Nucleus accumbens (tissue), 56 donors: ENCODE measurements at regions not wholly inside any gene's neighbourhood (a gene's known extent, or its start where the extent isn't known, plus 50 kb on each side); places are given as distances from the start of the nearest gene placed in this dataset.

Source experiments
- DNase-seq, 56 donors: peaks; one replicate each; lab custom pipeline; 2025; lab: John Stamatoyannopoulos, UW

DNA sequence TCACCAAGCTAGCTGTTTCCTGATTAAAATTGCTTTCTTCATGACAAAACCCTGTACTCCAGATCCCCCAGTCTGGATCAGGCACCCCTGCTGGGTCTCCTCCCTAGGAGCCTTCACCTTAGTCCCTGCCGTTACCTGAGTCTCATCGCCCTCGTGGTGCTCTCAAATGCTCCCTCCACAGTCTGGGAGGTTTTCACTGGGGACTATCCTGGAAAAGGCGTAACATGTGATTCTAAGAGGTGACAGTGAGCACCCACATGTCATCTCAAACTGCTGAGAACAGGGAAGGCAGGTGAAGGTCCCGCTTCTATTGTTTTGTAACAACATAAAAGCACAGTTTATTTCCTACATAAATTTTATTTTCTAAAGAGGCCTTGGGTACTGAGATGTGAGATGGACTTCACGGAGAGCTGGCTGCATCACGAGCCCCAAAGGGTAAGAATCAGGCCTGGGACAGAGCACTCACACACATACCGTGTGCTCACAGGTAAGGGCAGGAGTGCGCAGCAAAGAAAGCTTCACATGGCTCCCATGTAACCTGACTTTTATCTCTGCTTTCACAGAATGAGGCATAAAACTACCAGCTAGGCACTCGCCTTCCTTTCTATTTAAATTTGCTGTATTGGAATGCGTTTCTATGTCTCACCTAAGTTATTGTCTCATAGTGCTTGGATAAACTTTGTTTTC lies 531.5 kb downstream of the RNF144A start:
- no peak for DNase-seq

GRCh38 chr2:7449298-7449697 lies 532.1 kb downstream of the RNF144A start:
- DNase-seq: no peak

GRCh38 chr2:7450188-7450832 lies 533.1 kb downstream of the RNF144A start:
- DNase-seq: no peak

- no peak for DNase-seq
Measured at GRCh38 chr2:7450833-7451190, 533.6 kb downstream of the RNF144A start.

DNA sequence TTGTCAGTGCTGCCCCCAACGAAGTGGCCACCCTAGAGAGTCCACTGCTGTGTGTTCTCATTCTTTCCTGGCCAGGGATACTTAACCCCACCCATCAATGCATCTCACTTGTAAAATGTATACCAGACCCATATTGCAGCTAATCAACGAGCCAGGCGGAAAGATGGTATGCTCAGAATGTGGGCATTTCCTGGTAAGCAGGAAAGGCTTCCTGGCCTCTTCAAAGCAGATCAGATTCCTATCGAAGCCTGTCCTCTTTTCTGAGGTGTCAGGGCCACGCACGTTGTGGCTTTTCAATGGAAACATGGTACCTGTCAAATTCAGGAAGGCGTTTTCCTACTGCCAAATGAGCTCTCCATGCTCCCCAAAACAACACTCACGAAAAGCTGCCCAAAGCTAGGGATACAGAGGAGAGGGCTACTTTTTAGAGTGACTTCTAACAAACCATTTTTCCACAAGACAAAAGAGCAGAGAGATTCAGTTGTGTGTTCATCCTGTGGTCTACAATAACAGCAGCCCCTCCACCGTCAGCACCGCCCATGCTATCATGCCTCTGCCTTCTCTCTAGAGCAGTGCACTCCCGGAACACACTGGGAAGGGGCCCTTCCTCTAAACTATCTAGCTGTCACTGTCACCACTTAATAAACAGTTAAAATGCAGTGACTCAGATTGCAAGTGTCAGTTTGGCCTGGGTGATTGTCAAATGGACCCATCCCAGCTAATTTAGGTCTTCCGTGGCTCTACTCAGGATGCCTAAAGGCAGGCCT lies 535.1 kb downstream of the RNF144A start:
- no peak for DNase-seq

DNA sequence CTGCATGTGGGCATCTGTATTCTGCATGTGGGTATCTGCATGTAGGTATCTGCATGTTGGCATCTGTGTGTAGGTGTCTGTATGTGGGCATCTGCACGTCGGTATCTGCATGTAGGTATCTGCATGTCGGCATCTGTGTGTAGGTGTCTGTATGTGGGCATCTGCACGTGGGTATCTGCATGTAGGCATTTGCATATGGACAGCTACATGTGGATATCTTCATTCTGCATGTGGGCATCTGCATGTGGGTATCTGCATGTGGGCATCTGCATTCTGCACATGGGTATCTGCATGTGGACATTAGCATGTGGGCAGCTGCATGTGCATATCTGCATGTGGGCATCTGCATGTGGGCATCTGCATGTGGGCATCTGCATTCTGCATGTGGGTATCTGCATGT lies 537.4 kb downstream of the RNF144A start:
- DNase-seq: no peak

- DNase-seq: no peak
Measured at GRCh38 chr2:7456762-7457161, 539.5 kb downstream of the RNF144A start.

- no peak for DNase-seq
Measured at GRCh38 chr2:7458066-7458465, 540.9 kb downstream of the RNF144A start.

GRCh38 chr2:7467782-7468447 lies 550.7 kb downstream of the RNF144A start:
- DNase-seq: no peak

DNA sequence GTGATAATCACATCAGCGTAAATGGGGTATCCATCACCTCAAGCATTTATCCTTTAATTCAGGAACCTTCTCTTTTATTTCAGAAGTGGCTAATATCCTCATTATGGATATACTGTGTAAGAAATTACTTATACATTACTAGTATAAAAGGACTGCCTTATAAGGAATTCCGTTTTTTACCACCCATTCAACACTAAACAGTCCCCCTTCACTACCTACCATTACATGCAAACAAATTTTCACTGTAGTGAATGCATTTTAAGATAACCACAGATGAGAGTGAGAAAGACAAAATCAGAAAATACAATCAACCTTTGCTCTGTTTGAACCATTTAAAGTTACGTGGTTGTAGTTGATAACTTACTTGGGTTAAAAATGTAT lies 551.2 kb downstream of the RNF144A start:
- no peak for DNase-seq

DNA sequence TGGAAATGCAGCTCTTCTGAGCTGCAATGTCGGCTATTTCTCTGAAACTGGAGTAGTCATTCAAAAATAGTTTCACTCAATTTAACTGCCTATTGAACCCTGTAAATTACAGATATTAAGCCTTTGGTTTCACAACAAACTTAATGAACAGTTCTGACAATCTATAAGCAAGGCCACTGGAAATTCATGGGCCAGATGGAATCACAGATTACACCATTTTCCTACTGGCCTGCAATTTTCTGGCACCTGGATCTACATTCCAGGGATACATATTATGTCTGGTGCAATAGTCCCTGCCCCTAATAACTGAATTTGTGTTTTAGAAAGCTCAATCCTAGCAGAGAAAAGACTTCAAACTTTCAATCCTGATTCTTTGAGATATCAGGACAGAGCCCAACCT lies 551.7 kb downstream of the RNF144A start:
- no peak for DNase-seq

DNA sequence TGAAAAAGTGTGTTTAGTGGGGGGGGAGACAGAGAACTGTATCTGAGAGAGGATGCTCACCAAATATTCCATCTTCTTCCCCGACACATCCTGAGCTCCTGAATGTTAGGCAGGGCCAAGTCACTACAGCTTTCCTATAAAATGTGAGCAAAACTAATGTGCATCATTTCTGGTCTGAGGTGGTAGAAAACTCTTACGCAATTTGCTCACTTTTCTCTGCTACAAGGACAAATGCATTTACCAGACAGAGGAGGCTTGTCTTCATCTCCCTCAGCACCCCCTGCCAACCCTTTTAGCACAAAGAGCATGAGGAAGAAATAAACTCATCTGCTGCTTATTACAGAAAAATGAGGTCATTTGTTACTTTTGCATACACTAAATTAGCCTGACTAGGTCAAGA lies 554.0 kb downstream of the RNF144A start:
- no peak for DNase-seq

- no peak for DNase-seq
Measured at GRCh38 chr2:7472465-7472864, 555.3 kb downstream of the RNF144A start.

DNA sequence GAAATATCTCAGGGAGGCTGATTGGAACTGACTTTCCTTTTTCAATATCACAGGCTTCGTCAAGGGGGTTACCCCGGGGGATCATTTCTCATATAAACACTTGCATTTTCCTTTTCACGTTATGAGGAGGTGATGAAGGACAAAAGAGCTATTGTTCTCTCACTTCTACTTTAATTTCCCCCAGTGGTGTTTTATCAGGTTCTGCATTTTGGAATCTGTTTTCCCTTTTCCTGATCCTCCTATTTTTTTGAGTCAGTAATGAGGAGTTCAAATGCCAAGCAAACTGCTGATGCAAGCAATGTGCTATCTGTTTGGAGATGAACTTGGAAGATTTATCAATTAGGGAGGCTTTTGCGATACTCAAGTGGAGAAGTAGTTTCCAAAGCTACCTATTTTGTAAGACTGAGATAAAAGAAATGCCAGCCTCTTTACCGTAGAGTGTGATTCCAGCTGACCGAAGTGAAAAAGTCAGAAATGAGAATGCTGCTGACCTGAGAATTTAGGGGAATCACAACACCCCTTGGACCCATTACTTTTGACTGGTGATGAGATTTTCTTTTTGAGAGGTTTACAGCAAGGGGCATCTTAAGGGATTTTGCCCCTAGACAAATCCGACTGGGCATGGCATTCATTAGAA lies 556.0 kb downstream of the RNF144A start:
- no peak for DNase-seq

DNA sequence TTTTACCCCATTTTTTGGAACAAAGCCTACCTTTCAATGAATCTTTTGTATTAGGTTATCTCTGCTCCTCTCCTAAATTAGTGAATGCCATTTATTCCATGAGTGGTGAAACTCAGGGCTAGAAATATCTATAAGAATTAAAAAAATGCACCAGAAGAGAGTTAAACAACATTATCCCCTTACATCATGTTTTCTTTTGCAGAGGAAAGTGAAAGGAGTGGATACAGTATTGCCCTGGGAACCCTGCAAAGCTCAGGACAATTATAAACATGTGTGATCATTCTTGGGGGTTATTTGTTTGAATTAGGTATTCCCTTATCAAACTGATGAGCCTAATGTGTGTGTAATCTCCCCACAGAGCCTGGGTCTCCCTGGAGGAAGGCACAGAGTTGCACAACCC lies 559.2 kb downstream of the RNF144A start:
- DNase-seq: no peak

GRCh38 chr2:7479603-7480002 lies 562.4 kb downstream of the RNF144A start:
- DNase-seq: no peak

DNA sequence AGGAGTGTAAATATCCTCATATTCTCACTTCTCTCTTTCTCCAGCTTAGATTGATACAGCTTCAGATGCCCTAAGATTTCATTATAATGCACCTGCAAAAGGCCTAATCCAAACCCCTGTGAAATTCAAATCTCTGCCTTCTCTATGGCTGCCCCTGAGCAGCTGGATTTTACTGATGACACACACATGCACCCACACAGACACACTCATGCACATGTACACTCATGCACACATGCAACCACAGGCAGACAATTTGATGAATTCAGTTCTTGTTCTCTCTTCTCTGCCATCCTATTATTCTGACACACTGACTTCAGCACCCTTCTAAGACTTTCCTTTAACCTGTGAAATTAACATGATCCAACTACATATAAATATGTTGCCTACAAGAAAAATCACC lies 563.2 kb downstream of the RNF144A start:
- DNase-seq: no peak

DNA sequence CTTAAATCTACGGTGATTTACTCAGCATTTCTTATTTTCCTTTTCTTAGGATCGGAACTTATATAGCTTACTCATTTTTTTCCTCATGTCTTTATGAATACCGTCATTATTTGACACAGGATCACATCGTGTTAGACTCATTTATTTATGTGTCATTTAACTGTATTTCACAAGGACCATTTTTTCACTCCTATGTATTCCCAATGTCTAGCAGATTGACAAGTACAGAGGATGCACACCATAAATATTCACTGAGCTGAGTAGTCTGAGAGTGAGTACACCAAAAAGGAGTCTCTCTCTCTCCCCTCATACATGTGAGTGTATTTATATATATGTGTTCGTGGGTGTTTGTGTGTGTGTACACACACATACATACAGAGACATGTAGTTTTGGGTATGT lies 573.5 kb downstream of the RNF144A start:
- no peak for DNase-seq

- no peak for DNase-seq
Measured at GRCh38 chr2:7492719-7493118, 575.5 kb downstream of the RNF144A start.

DNA sequence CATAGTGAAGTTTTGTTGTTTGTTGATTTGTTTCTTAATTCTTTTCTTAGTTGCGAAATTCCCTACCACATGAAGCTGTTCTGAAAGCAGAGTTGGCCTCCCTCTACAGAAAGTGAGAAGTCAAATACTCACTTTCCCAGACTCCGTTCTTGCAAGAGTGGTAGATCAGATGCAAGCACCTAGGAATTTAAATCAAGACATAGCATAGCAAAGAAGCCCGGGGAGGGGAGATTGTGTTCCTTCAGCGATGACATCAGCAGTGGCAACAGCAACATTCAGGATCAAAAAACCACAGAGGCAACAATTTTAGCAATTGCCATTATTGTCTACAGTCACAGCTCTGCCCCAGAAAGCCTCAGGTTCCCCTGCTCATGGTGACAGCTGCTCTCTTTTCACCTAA lies 580.0 kb downstream of the RNF144A start:
- DNase-seq: no peak

- no peak for DNase-seq
Measured at GRCh38 chr2:7499018-7499417, 581.8 kb downstream of the RNF144A start.
